HCT116 (cell line): ENCODE measurements at regions not wholly inside any gene's neighbourhood (a gene's known extent, or its start where the extent isn't known, plus 50 kb on each side); places are given as distances from the start of the nearest gene placed in this dataset.

Experiments used
- ATAC-seq: fragments of 200-7000 bp; cut with Tn5 transposase; 2 replicates; pipeline ENCODE4 v1.9.1; 2020; ENCODE audit warnings: mild to moderate bottlenecking, moderate library complexity
- BruUV-seq: library from RNA; stranded (reverse); fragments of 400-500 nt; replicated peaks from 2 replicates; lab custom pipeline; 2021; lab: Mats Ljungman, UMichigan
- CTCF ChIA-PET: fragments of 300-600 bp; sonication (Branson Sonifier 250); formaldehyde crosslinking; loops from one replicate; lab custom pipeline; 2021; ENCODE audit warnings: antibody characterized with exemption; lab: Charles Lee
- POLR2A ChIA-PET: fragments of 300-600, 350-600 bp; sonication (Branson Sonifier 250); formaldehyde crosslinking; loops from one replicate; lab custom pipeline; 2021; ENCODE audit warnings: antibody characterized with exemption; lab: Charles Lee
- RAD21 ChIA-PET, 2 experiments: fragments of 300-600 bp; sonication (Branson Sonifier 250); formaldehyde crosslinking; loops; one replicate each; lab custom pipeline; 2023; ENCODE audit warnings: low total read pairs in 2 of 2; ENCODE audit not compliant: uncharacterized antibody in 2 of 2, unreplicated experiment in 2 of 2, low non-redundant PET in 1 of 2; lab: Charles Lee
- DNase-seq: peaks from one replicate; pipeline ENCODE4 v3.0.0-alpha.2; 2010; ENCODE audit warnings: low read depth, low spot score
- H2AFZ ChIP-seq: fragments of 200-600 bp; shearing (Covaris generic), sonication (generic); 2 replicates; pipeline ENCODE4 v1.6.1; 2017; ENCODE audit warnings: low read depth, mixed run types, mixed read lengths, antibody characterized with exemption, low read length; ENCODE audit not compliant: poor library complexity, severe bottlenecking
- H3K27ac ChIP-seq: 2 replicates; pipeline ENCODE4 v1.5.1; 2012; ENCODE audit warnings: low read depth, low read length
- H3K27me3 ChIP-seq: fragments of 200-600 bp; sonication (generic); 2 replicates; pipeline ENCODE4 v1.6.1; 2016; ENCODE audit warnings: mixed run types, low read length, mixed read lengths; ENCODE audit not compliant: insufficient read depth
- H3K36me3 ChIP-seq, 2 experiments: fragments of 200-500 bp in 1 of 2; fragments of 200-600 bp in 1 of 2; sonication (Bioruptor generic) in 1 of 2; sonication (generic) in 1 of 2; 2 replicates each; pipeline versions ENCODE4 v1.5.1 to v1.6.1; 2014 to 2016; ENCODE audit warnings: low read length in 2 of 2, inconsistent platforms in 1 of 2, mixed read lengths in 1 of 2, mixed run types in 1 of 2; ENCODE audit not compliant: insufficient read depth in 2 of 2, control insufficient read depth in 1 of 2
- H3K4me1 ChIP-seq, 2 experiments: fragments of 200-600 bp in 1 of 2; sonication (generic) in 1 of 2; 2 replicates each; pipeline versions ENCODE4 v1.5.1 to v1.6.1; 2012 to 2017; ENCODE audit warnings: low read length in 2 of 2, inconsistent platforms in 1 of 2, mild to moderate bottlenecking in 1 of 2, mixed read lengths in 1 of 2, mixed run types in 1 of 2, moderate library complexity in 1 of 2; ENCODE audit not compliant: insufficient read depth in 2 of 2, control insufficient read depth in 1 of 2
- H3K4me2 ChIP-seq: fragments of 200-600 bp; sonication (generic); 2 replicates; pipeline ENCODE4 v1.6.1; 2017; ENCODE audit warnings: mixed run types, low read length, mixed read lengths
- H3K4me3 ChIP-seq, 2 experiments: fragments of 200-600 bp in 1 of 2; sonication (generic) in 1 of 2; replicated peaks in 1 of 2; 2 replicates each; pipeline ENCODE4 v1.5.1; 2011 to 2016; ENCODE audit warnings: low read length in 2 of 2, control low read depth in 1 of 2, low read depth in 1 of 2, mild to moderate bottlenecking in 1 of 2, mixed read lengths in 1 of 2, mixed run types in 1 of 2
- H3K79me2 ChIP-seq: fragments of 200-600 bp; sonication (generic); 2 replicates; pipeline ENCODE4 v1.6.1; 2017; ENCODE audit warnings: mild to moderate bottlenecking, mixed run types, low read length, moderate library complexity, mixed read lengths; ENCODE audit not compliant: insufficient read depth
- H3K9ac ChIP-seq: fragments of 200-600 bp; sonication (generic); 2 replicates; pipeline ENCODE4 v1.6.1; 2016; ENCODE audit warnings: low read length, mixed read lengths
- H3K9me2 ChIP-seq: fragments of 200-600 bp; sonication (generic), shearing (Covaris generic); 2 replicates; pipeline ENCODE4 v1.6.1; 2017; ENCODE audit warnings: mixed run types, mild to moderate bottlenecking, moderate library complexity; ENCODE audit not compliant: insufficient read depth
- H3K9me3 ChIP-seq, 2 experiments: fragments of 200-500 bp in 1 of 2; fragments of 200-600 bp in 1 of 2; sonication (Bioruptor generic) in 1 of 2; sonication (generic) in 1 of 2; 2 replicates each; pipeline ENCODE4 v1.6.1; 2014 to 2017; ENCODE audit warnings: low read length in 2 of 2, mixed read lengths in 2 of 2, inconsistent platforms in 1 of 2, low read depth in 1 of 2, mild to moderate bottlenecking in 1 of 2, mixed run types in 1 of 2, moderate library complexity in 1 of 2; ENCODE audit not compliant: control insufficient read depth in 1 of 2, insufficient read depth in 1 of 2
- H4K20me1 ChIP-seq: fragments of 200-600 bp; sonication (generic), shearing (Covaris generic); 2 replicates; pipeline ENCODE4 v1.6.1; 2017; ENCODE audit warnings: mixed run types, mild to moderate bottlenecking, moderate library complexity; ENCODE audit not compliant: insufficient read depth
- CEBPB ChIP-seq: IDR thresholded peaks from 2 replicates; pipeline ENCODE4 v1.6.1; 2012; ENCODE audit warnings: low read depth
- CTCF ChIP-seq, 3 experiments: fragments of 200-600 bp in 1 of 3; sonication (generic) in 1 of 3; IDR thresholded peaks in 2 of 3; conservative IDR thresholded peaks in 1 of 3; 2 replicates each; pipeline ENCODE4 v1.5.1; 2012 to 2017; ENCODE audit warnings: low read depth in 2 of 3, low read length in 2 of 3, antibody characterized with exemption in 1 of 3, borderline replicate concordance in 1 of 3, control low read depth in 1 of 3, mild to moderate bottlenecking in 1 of 3, mixed read lengths in 1 of 3, mixed run types in 1 of 3, moderate library complexity in 1 of 3; ENCODE audit not compliant: insufficient read depth in 1 of 3
- ELF1 ChIP-seq: IDR thresholded peaks from 2 replicates; pipeline ENCODE4 v1.6.1; 2012; ENCODE audit warnings: low read depth, borderline replicate concordance
- EZH2 ChIP-seq: fragments of 200-600 bp; sonication (generic); IDR thresholded peaks from 2 replicates; pipeline ENCODE4 v1.6.1; 2017; ENCODE audit warnings: antibody characterized with exemption, mixed run types
- EZH2phosphoT487 ChIP-seq: fragments of 200-600 bp; IDR thresholded peaks from 2 replicates; pipeline ENCODE4 v1.6.1; 2018; ENCODE audit warnings: antibody characterized with exemption, borderline replicate concordance
- JUND ChIP-seq: IDR thresholded peaks from 2 replicates; pipeline ENCODE4 v1.6.1; 2012
- REST ChIP-seq: IDR thresholded peaks from 2 replicates; pipeline ENCODE4 v1.6.1; 2012; ENCODE audit warnings: low read depth
- SIN3A ChIP-seq: IDR thresholded peaks from 2 replicates; pipeline ENCODE4 v1.6.1; 2012; ENCODE audit warnings: low read depth
- SRF ChIP-seq: IDR thresholded peaks from 2 replicates; pipeline ENCODE4 v1.6.1; 2012; ENCODE audit warnings: low read depth
- TCF7L2 ChIP-seq: IDR thresholded peaks from 2 replicates; pipeline ENCODE4 v1.7.0; 2011; ENCODE audit warnings: borderline replicate concordance, inconsistent platforms; ENCODE audit not compliant: insufficient read depth, insufficient read length; ENCODE audit errors: extremely low read depth
- ZNF274 ChIP-seq: fragments of 200-500 bp; sonication (Bioruptor generic); IDR thresholded peaks from 2 replicates; pipeline ENCODE4 v1.6.1; 2014; ENCODE audit warnings: mild to moderate bottlenecking, low read depth, low read length, inconsistent platforms
- intact Hi-C: fragments of 100-400 bp; cut with micrococcal nuclease; formaldehyde crosslinking; loops from 2 replicates; pipeline ENCODE4 v1.10.0; 2022
- TF ChIP-seq, protein P1 (sequence below): IDR thresholded peaks from 2 replicates; pipeline ENCODE4 v1.6.1; 2011; ENCODE audit warnings: mild to moderate bottlenecking, low read length, moderate library complexity; ENCODE audit not compliant: insufficient replicate concordance; ENCODE audit errors: extremely low read depth
- TF ChIP-seq, protein P2 (sequence below): IDR thresholded peaks from 2 replicates; pipeline ENCODE4 v1.6.1; 2012

- ChIA-PET RAD21 (no interaction called here), CTCF (no interaction called here), POLR2A (interaction anchor here (1.3 kb wide), 1 partner anchor 10 kb away, joined by 4 read pairs; no protein-coding TSS in a partner anchor)
- no peak overlapping the region for H3K9ac ChIP-seq
- no peak overlapping the region for H3K4me2 ChIP-seq
- no peaks in the 10 kb centered on the region for H3K27me3 ChIP-seq
- no peak overlapping the region for H3K4me3 ChIP-seq
- no peak for TF ChIP-seq REST
- no peak for TF ChIP-seq CEBPB
- TF ChIP-seq TCF7L2, result no peak
- no peak for TF ChIP-seq SRF
- no peak for TF ChIP-seq EZH2
- TF ChIP-seq JUND, result no peak
- no peak for TF ChIP-seq ZNF274
- TF ChIP-seq, protein P1, sequence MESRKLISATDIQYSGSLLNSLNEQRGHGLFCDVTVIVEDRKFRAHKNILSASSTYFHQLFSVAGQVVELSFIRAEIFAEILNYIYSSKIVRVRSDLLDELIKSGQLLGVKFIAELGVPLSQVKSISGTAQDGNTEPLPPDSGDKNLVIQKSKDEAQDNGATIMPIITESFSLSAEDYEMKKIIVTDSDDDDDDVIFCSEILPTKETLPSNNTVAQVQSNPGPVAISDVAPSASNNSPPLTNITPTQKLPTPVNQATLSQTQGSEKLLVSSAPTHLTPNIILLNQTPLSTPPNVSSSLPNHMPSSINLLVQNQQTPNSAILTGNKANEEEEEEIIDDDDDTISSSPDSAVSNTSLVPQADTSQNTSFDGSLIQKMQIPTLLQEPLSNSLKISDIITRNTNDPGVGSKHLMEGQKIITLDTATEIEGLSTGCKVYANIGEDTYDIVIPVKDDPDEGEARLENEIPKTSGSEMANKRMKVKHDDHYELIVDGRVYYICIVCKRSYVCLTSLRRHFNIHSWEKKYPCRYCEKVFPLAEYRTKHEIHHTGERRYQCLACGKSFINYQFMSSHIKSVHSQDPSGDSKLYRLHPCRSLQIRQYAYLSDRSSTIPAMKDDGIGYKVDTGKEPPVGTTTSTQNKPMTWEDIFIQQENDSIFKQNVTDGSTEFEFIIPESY, result no peak
- TF ChIP-seq ELF1, result no peak
- TF ChIP-seq CTCF (IDR thresholded peaks at IDR 0.05 in 2 of 3, conservative IDR thresholded peaks at IDR 0.05 in 1 of 3; ENCODE audit: borderline replicate concordance in 1 of 3, insufficient read depth in 1 of 3, low read depth in 2 of 3, low read length in 2 of 3), result no peak
- TF ChIP-seq, protein P2, sequence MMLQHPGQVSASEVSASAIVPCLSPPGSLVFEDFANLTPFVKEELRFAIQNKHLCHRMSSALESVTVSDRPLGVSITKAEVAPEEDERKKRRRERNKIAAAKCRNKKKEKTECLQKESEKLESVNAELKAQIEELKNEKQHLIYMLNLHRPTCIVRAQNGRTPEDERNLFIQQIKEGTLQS, result no peak
- TF ChIP-seq EZH2phosphoT487, result no peak
- no peak for TF ChIP-seq SIN3A
- no peaks in the 10 kb centered on the region for H4K20me1 ChIP-seq
- H3K36me3 ChIP-seq, result no peaks in the 10 kb centered on the region
- no TSS peak for BruUV-seq
- no peak overlapping the region for H2AFZ ChIP-seq
- no peaks in the 10 kb centered on the region for H3K4me1 ChIP-seq
- intact Hi-C loops, result no loop called here
- H3K9me2 ChIP-seq, result no peaks in the 10 kb centered on the region
- no peaks in the 10 kb centered on the region for H3K79me2 ChIP-seq
- DNase-seq, result no peak
- H3K9me3 ChIP-seq, result no peaks in the 10 kb centered on the region
- no peak for ATAC-seq
- no peak overlapping the region for H3K27ac ChIP-seq
These were observed 68.1 kb upstream of the SPTBN1 start for GRCh38 chr2:54388076-54388475.
